ENCODE measurements at regions not wholly inside any gene's neighbourhood (a gene's known extent, or its start where the extent isn't known, plus 50 kb on each side); places are given as distances from the start of the nearest gene placed in this dataset.
"Not testable (repeated sequence)": the region's sequence is repeated elsewhere in the genome, so short reads cannot be mapped to it uniquely, and the experiment has no call there.

DNA sequence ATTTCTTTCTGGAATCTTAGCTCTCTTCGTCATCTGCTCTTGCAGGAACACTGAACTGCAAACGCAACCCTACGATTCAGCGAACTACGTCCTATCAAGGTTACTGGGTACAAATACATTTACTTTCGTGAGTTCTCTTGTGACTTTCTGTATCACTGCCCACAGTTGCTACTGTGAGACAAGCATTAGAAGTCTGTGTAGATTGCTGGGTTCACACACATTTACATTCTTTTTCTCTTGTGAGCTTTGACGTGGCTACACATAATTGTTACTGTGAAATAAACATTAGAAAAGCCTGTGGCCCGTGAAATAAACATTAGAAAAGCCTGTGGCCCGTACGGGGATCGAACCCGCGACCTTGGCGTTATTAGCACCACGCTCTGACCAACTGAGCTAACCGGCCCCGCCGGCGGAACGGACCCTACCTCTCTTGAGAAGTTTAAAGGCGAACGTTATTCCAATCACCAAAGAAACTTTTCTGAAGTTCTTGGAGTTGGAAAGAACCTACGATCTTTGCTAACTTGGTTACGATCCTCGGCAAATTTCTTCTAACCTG, 61.2 kb upstream of the ZNF322 start:
- DNase-seq (ENCODE audit: low read depth, low spot score) = not testable (repeated sequence)

DNA sequence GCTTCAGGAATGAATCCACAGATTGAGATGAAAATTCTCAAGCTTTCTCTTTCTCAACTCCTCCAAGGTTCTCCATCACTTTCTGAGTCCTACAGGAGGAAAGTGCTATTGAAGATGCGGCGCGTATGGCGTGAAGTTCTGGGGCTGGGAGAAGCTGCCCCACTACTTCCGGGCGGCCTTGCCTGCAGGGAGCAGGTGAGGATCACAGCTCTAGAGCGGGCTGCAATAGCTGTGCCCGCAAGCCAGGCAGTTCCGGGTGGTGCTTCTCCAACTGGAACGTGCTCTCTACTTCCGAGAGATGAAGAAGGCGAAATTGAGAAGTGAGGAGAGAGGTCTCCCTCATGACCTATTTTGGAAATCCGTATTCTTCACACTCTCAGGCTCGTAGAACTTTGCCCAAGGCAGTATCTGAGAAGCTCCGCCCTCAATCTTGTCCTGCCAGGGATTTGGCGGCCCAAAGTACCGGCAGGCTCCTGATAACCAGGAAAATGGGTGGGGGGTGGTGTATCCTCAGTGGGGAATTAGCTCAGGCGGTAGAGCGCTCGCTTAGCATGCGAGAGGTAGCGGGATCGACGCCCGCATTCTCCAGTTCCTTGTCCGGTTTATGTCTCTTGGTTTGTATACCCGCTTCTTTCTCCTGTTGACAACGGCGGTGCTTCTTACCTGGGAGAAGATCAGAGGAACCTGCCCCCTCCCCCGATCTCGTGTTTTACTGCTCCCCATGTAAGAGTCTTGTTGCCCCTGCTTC, 70.6 kb upstream of the ZNF322 start:
- not testable (repeated sequence) for DNase-seq (ENCODE audit: low read depth, low spot score)

DNA sequence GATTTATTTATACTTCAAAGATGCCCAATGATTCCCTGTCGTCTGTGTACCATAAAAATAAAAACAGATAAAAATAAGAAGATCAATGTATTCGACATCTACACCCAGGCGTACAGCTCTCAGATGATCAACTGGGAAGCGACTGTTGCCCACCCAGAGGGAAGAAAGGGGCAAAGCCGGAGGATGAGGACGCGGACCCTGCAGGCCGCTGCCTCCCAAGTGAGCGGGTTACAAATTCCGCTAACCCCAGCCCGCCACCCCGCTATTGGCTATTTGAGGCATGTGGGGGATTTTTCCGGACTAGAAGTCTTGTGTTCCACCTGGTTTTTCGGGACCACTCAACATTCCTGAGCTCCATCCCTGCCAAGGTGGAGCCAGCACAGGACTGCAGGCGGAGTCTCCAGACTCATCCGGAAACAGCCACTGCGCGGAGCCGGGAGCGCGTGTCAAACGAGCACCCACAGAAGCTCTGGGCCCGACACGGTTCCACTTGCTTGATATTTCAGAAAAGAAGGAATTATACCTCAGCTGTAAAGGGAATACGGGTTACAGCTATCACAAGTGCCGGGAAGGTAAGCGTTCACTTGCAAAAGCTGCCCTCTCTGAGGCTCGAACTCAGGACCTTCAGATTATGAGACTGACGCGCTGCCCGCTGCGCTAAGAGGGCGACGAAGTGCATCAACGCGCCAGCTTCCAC, 75.4 kb upstream of the ZNF322 start:
- not testable (repeated sequence) for DNase-seq (ENCODE audit: low read depth, low spot score)

DNA sequence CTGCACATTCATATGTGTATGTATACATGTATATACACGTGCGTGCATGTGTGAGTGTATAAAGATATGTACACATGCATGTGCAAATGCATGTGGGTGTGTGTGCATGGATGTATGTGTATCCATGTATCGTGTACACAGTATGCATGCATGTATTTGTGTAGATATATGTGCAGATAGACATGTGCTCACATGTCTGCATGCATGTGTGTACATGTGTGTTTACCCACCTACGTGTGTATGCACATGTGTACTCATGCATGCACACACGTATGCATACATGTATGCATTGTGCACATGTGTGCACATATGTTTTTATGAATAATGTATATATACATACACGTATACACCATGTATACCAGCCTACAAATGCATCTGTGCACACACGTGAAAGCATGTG, 80.3 kb upstream of the ZNF322 start:
- no peak for DNase-seq (ENCODE audit: low read depth, low spot score)

DNA sequence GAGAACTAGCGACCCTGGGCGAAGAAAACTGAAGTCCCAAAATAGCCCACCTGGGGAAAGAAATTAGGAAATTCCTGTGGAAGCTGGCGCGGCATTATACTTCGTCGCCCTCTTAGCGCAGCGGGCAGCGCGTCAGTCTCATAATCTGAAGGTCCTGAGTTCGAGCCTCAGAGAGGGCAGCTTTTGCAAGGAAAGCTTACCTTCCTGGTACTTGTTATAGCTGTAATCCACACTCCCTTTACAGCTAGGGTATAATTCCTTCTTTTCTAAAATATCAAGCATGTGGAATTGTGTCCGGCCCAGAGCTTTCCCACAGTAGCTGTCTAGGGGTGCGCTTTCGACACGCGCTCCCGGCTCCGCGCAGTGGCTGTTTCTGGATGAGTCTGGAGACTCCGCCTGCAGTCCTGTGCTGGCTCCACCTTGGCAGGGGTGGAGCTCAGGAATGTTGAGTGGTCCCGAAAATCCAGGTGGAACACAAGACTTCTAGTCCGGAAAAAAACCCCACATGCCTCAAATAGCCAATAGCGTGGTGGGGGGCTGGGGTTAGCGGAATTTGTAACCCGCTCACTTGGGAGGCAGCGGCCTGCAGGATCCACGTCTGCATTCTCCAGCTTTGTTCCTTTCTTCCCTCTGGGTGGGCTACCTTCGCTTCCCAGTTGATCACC, 83.7 kb upstream of the ZNF322 start:
- peak; percentile 61 for DNase-seq (ENCODE audit: low read depth, low spot score)

DNA sequence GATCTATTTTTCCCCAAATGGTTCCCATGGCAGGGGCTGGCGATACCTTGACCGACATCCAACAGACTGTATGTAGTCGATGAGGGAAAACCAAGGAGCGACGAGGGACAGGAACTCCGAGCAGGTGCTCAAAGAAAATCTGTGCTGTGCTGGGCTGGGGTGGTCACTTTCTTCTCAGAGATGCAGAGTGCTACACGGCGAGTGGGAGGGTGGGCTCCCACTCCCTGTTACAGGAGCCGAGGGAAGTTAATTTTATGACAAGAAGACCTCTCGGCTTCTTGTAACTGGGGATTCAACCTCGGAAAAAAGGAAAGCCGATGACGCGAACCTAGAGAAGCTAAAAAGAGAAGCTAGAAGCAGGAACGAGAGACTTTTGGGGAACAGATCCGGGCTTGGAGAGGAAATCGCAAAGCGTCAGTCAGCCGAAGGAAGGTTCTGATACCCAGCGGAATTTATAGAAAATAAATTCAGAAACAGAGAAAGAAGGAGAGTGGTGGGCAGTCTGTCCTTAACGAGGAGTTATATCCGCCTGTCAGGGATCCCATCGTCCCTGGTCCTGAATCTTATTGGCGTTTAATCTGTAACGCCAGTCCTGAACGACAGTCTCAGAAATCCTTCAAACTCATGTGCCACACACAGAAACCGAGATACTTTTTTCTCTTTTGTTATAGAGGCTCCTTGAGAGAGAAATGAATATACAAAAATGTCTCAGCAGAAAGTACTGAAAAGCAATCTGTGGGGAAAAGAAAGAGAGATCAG, 84.6 kb upstream of the ZNF322 start:
- DNase-seq (ENCODE audit: low read depth, low spot score) = peak; percentile 13

DNA sequence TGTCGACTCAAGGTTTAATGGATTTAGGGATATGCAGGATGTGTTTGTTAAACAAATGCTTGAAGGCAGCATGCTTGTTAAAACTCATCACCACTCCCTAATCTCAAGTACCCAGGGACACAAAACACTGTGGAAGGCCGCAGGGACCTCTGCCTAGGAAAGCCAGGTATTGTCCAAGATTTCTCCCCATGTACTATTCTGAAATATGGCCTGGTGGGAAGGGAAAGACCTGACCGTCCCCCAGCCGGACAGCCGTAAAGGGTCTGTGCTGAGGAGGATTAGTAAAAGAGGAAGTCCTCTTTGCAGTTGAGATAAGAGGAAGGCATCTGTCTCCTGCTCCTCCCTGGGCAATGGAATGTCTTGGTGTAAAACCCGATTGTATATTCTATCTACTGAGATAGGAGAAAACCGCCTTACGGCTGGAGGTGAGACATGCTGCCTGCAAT, 85.3 kb upstream of the ZNF322 start:
- not testable (repeated sequence) for DNase-seq (ENCODE audit: low read depth, low spot score)

DNA sequence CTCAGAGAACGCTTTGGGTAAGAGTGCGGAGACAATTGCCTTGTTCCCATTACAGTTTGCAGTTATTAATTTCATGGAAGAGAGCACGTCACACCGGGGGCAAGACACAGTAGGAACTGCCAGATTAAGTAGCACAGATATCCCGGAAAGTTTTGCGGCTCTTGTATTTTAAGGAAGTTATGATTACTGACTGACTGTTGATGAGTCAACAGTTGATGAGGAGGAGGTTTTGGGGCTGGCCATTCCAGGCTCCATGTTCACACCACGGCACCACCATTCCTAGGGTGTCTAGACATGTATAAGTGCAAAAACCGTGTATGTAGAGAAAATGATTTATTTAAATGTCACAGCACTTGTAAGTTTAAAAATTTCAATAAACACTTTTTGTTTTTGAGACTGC, 86.4 kb upstream of the ZNF322 start:
- DNase-seq (ENCODE audit: low read depth, low spot score) = not testable (repeated sequence)

DNA sequence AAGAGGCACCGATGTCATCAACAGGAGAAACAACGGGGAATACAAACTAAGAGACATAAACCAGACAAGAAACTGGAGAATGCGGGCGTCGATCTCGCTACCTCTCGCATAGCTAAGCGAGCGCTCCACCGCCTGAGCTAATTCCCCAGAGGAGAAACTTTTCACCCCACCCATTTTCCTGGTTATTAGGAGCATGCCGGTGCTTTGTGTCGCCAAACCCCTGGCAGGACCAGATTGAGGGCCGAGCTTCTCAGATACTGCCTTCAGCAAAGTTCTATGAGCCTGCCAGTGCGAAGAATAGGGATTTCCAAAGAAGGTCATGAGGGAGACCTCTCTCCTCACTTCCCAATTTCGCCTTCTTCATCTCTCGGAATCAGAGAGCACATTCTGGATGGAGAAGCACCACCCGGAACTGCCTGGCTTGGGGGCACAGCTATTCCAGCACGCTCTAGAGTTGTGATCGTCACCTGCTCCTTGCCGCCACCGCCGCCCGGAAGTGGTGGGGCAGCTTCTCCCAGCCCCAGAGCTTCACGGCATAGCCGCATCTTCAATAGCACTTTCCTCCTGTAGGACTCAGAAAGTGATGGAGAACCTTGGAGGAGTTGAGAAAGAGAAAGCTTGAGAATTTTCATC, 89.7 kb upstream of the ZNF322 start:
- DNase-seq (ENCODE audit: low read depth, low spot score) = not testable (repeated sequence)

DNA sequence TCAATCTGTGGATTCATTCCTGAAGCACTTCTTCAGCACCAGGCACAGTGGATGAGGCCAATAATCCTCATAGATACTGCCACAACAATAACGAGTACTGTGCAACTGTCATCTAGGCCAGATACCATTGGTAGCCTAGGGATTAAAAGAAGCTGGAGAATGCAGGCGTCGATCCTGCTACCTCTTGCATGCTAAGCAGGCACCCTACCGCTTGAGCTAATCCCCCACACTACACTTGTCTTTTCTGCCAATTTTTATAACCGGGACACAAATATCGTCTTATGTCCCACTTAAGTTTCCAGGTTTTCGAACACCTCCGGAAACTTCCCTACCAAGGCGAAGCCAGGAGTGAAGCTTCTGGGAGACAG, 90.2 kb upstream of the ZNF322 start:
- DNase-seq (ENCODE audit: low read depth, low spot score) = not testable (repeated sequence)

DNA sequence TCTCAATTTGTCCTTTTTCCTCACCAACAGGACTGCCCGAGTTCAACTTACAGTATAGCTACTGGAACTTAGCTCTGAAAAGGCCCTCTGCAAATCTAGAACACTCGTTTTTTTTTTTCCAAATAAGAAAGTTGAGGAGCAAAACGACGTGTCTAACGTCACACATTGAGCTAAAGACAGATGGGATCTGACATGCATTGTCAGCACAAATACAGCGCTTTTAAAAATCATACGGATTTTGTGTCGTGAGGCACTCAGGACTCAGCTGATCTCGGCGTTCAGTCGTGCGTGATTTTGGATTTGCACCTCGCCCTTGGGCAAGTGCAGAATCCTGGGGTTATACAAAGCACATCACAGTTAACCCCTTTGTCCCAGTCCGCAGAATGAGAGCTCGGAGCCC, 94.7 kb upstream of the ZNF322 start:
- no peak for DNase-seq (ENCODE audit: low read depth, low spot score)

DNA sequence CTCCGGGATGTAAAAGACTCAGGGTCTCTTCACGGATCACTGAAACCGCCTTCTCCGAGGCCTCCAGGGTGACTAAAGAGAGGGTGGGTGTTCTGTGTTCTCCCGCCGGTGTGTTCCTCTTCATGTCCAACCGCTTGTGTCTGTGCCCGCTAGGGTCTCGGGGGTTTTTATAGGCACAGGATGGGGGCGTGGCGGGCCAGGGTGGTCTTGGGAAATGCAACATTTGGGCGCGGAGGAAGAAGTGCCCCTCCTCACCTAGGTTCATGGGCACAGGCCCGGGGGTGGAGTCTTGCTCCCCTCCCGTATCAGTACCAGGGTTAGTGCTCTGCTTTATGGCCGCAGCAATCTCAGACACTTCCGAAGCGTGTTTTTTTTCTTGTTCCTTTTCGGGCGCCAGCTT, 95.3 kb upstream of the ZNF322 start:
- not testable (repeated sequence) for DNase-seq (ENCODE audit: low read depth, low spot score)

DNA sequence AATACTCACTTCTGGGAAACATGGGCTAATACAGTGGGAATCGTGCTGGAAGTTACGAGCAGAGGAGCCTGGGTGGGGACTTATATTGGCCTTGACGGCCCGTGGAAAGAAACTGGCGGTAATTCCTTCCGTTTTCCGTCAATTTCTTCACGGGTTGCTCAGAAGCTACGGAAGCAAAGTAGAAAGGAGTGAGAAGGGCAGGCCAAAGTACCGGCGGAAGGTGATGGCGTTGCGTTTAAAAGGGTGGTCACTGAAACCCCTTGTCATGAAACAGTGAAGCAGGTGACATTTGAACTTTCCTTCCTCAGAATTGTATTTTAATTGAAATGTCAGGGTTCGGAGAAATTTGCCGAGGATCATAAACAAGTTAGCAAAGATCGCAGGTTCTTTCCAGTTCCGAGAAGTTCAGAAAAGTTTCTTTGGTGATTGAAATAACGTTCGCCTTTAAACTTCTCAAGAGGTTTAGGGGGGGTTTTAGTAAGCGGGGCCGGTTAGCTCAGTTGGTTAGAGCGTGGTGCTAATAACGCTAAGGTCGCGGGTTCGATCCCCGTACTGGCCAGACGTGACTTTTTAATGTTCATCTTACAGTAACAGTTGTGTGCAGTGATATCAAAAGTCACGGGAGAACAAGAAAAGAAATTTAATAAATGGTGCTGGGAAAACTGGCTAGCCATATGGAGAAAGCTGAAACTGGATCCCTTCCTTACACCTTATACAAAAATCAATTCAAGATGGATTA, 96.7 kb upstream of the ZNF322 start:
- peak; percentile 19 for DNase-seq (ENCODE audit: low read depth, low spot score)

DNA sequence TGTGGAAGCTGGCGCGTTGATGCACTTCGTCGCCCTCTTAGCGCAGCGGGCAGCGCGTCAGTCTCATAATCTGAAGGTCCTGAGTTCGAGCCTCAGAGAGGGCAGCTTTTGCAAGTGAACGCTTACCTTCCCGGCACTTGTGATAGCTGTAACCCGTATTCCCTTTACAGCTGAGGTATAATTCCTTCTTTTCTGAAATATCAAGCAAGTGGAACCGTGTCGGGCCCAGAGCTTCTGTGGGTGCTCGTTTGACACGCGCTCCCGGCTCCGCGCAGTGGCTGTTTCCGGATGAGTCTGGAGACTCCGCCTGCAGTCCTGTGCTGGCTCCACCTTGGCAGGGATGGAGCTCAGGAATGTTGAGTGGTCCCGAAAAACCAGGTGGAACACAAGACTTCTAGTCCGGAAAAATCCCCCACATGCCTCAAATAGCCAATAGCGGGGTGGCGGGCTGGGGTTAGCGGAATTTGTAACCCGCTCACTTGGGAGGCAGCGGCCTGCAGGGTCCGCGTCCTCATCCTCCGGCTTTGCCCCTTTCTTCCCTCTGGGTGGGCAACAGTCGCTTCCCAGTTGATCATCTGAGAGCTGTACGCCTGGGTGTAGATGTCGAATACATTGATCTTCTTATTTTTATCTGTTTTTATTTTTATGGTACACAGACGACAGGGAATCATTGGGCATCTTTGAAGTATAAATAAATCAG, 106.8 kb upstream of the ZNF322 start:
- not testable (repeated sequence) for DNase-seq (ENCODE audit: low read depth, low spot score)

DNA sequence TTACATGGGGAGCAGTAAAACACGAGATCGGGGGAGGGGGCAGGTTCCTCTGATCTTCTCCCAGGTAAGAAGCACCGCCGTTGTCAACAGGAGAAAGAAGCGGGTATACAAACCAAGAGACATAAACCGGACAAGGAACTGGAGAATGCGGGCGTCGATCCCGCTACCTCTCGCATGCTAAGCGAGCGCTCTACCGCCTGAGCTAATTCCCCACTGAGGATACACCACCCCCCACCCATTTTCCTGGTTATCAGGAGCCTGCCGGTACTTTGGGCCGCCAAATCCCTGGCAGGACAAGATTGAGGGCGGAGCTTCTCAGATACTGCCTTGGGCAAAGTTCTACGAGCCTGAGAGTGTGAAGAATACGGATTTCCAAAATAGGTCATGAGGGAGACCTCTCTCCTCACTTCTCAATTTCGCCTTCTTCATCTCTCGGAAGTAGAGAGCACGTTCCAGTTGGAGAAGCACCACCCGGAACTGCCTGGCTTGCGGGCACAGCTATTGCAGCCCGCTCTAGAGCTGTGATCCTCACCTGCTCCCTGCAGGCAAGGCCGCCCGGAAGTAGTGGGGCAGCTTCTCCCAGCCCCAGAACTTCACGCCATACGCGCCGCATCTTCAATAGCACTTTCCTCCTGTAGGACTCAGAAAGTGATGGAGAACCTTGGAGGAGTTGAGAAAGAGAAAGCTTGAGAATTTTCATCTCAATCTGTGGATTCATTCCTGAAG, 111.6 kb upstream of the ZNF322 start:
- DNase-seq (ENCODE audit: low read depth, low spot score) = not testable (repeated sequence)

DNA sequence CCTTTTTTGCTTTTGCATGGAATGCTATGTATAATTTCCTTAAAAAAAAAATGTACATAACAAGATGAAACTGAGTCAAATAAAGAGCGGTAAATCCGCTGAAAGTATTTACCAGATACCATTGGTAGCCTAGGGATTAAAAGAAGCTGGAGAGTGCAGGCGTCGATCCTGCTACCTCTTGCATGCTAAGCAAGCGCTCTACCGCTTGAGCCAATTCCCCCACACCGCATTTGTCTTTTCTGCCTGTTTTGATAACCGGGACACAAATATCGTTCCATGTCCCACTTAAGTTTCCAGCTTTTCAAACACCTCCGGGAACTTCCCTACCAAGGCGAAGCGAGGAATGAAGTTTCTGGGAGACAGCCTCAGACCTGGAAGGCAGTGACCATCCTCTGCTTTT, 113.9 kb upstream of the ZNF322 start:
- not testable (repeated sequence) for DNase-seq (ENCODE audit: low read depth, low spot score)

DNA sequence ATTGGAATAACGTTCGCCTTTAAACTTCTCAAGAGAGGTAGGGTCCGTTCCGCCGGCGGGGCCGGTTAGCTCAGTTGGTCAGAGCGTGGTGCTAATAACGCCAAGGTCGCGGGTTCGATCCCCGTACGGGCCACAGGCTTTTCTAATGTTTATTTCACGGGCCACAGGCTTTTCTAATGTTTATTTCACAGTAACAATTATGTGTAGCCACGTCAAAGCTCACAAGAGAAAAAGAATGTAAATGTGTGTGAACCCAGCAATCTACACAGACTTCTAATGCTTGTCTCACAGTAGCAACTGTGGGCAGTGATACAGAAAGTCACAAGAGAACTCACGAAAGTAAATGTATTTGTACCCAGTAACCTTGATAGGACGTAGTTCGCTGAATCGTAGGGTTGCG, 121.0 kb upstream of the ZNF322 start:
- DNase-seq (ENCODE audit: low read depth, low spot score) = not testable (repeated sequence)

DNA sequence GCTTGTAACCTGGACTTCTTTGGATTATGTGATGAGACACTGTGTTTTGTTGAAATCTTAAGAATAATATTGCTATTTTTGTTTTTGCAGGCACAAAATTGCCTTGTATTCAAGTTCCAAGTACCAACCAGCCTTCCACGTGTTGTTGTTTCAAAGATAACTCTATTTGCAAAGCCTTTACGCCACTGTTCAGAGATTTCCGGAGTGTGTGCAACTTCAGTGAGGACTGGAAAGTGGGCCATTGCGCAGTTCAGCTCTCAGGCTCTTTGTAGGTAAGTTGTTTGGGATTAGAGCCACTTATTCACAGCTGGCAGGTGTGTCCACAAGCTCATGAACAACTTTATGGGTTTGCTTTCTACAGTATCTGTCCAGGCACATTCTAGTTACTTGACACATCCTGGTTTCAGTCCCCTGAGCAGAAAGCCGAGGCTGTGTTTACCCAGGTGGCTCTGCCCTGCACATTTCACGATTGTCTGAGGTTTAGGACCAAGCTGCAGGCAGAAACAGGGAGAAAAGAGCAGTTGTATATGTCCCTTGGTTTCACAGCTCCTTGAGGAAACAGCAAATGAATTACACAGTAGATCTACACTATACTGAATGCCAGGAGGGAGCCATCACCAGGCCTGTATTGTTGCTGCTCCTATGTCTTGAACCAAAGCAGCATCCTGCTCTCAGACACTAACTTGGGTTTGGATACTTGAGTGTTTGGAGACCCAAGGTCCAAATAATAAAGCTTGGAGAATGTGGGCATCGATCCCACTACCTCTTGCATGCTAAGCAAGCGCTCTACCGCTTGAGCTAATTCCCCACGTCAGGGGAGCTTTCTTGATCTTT, 136.1 kb upstream of the ZNF322 start:
- not testable (repeated sequence) for DNase-seq (ENCODE audit: low read depth, low spot score)
